Kidney (tissue), 13 donors: ENCODE measurements at regions not wholly inside any gene's neighbourhood (a gene's known extent, or its start where the extent isn't known, plus 50 kb on each side); places are given as distances from the start of the nearest gene placed in this dataset.

Experiments used
- DNase-seq, 5 donors: peaks; one replicate each; pipeline ENCODE4 v3.0.0-alpha.2; 2013 to 2020
- FAIRE-seq: peaks from 2 replicates; lab custom pipeline; 2012; peaks lifted over from hg19 to GRCh38; lab: Jason Lieb, UNC
- H3K27ac ChIP-seq, 2 donors: one replicate each; pipeline ENCODE4 v1.7.0; 2013; ENCODE audit warnings: low read depth in 2 of 2, low read length in 2 of 2, inconsistent platforms in 1 of 2
- H3K27me3 ChIP-seq: one replicate; pipeline ENCODE4 v1.7.1; 2013; ENCODE audit warnings: low read length, inconsistent platforms; ENCODE audit not compliant: control insufficient read depth, insufficient read depth
- H3K36me3 ChIP-seq, 3 donors: one replicate each; pipeline versions ENCODE4 v1.7.0 to v1.7.1; 2013; ENCODE audit warnings: low read length in 3 of 3, control low read depth in 1 of 3, inconsistent platforms in 1 of 3; ENCODE audit not compliant: insufficient read depth in 3 of 3, control insufficient read depth in 2 of 3
- H3K4me1 ChIP-seq, 3 donors: one replicate each; pipeline versions ENCODE4 v1.7.0 to v1.7.1; 2013; ENCODE audit warnings: low read length in 3 of 3, inconsistent platforms in 1 of 3, low read depth in 1 of 3; ENCODE audit not compliant: control insufficient read depth in 2 of 3, insufficient read depth in 2 of 3
- H3K4me3 ChIP-seq, 3 donors: one replicate each; pipeline versions ENCODE4 v1.7.0 to v1.8.1; 2013; ENCODE audit warnings: low read length in 3 of 3, control low read depth in 1 of 3, inconsistent platforms in 1 of 3
- H3K9ac ChIP-seq, 3 donors: one replicate each; pipeline versions ENCODE4 v1.7.0 to v1.7.1; 2013; ENCODE audit warnings: low read length in 3 of 3, control low read depth in 1 of 3, inconsistent platforms in 1 of 3
- H3K9me3 ChIP-seq, 3 donors: one replicate each; pipeline versions ENCODE4 v1.7.0 to v1.7.1; 2013; ENCODE audit warnings: low read length in 3 of 3, control low read depth in 1 of 3, inconsistent platforms in 1 of 3; ENCODE audit not compliant: control insufficient read depth in 2 of 3, insufficient read depth in 1 of 3
- CTCF ChIP-seq: IDR thresholded peaks from 3 replicates; pipeline ENCODE4 v1.5.1; 2012; ENCODE audit warnings: mild to moderate bottlenecking, moderate library complexity, borderline replicate concordance; ENCODE audit not compliant: insufficient read depth; ENCODE audit errors: extremely low read depth
- intact Hi-C: fragments of 100-400 bp; cut with DNase I; formaldehyde crosslinking; loops from one replicate; pipeline ENCODE4 v1.11.1; 2022
- donor health status: control.
- donor health status: control.
- donor health status: control.
- donor health status: control.
- donor health status: control.
- donor health status: DM: yes; HTN: yes; CAD: no.
- donor health status: Normal renal cell carcinoma (clear cell type).

DNA sequence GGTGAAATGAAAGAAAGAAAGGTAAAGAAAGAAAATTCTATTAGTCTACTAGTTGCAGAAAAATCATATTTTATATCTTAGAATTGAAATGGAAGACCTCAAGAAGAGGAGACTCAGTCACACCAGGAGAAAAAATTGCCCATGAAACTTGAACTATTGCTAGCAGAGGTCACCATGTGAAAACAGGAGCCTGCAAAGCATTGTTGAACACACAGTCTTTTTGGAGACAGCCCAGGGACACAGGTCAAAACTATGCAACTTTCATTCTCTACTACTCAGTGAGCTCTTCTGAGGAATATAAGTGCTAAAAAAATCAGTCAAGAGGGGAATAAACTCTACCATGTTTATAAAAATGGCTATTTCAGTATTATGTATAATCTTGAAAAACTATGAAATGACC lies 89.8 kb upstream of the TENT5A start:
- Histone ChIP-seq H3K36me3 (no peaks in the 10 kb centered on the region), H3K9ac (no peak overlapping the region), H3K4me3 (no peak overlapping the region), H3K4me1 (no peaks in the 10 kb centered on the region), H3K9me3 (no peaks in the 10 kb centered on the region), H3K27ac (no peak overlapping the region), H3K27me3 (no peaks in the 10 kb centered on the region)
- DNase-seq (no peak), FAIRE-seq (no peak)
- intact Hi-C loops = no loop called here
- TF ChIP-seq CTCF = no peak

GRCh38 chr6:81838724-81839426 lies 86.4 kb upstream of the TENT5A start:
- Histone ChIP-seq H3K4me1 (no peaks in the 10 kb centered on the region), H3K27me3 (no peaks in the 10 kb centered on the region), H3K9ac (no peak overlapping the region), H3K36me3 (no peaks in the 10 kb centered on the region), H3K4me3 (no peak overlapping the region), H3K27ac (no peak overlapping the region), H3K9me3 (no peaks in the 10 kb centered on the region)
- DNase-seq (no peak), FAIRE-seq (no peak)
- TF ChIP-seq CTCF = no peak
- intact Hi-C loops = no loop called here

DNA sequence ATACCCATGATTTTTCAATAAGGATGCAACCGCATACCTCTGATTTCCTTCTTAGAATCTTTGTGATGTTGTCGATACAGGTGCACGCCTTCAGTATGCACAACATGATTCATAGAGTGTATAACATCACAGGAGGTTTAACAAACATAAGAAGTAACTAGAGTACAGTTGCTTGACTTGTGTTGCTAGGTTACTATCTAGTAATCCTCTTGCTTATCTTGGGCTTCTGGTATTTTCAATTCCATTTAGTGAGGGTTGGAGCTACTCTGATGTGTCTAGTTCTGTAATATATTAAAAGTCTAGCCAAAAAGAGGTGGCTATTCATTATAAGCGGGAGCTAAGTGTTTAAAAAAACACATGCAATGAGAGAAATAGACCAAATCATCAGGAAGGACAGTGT lies 85.5 kb upstream of the TENT5A start:
- TF ChIP-seq CTCF = no peak
- intact Hi-C loops = no loop called here
- no peak overlapping the region for H3K9ac ChIP-seq
- no peak overlapping the region for H3K27ac ChIP-seq
- FAIRE-seq = no peak
- H3K9me3 ChIP-seq = no peaks in the 10 kb centered on the region
- DNase-seq = peak in 1 of 5 donors; percentile 21
- no peaks in the 10 kb centered on the region for H3K4me1 ChIP-seq
- no peaks in the 10 kb centered on the region for H3K36me3 ChIP-seq
- H3K4me3 ChIP-seq = no peak overlapping the region
- no peaks in the 10 kb centered on the region for H3K27me3 ChIP-seq
